Right atrium auricular region (tissue), 2 donors: ENCODE measurements at regions not wholly inside any gene's neighbourhood (a gene's known extent, or its start where the extent isn't known, plus 50 kb on each side); places are given as distances from the start of the nearest gene placed in this dataset.

Experiments
- DNase-seq: peaks from one replicate; pipeline ENCODE4 v3.0.0-alpha.2; 2019; ENCODE audit warnings: low spot score
- H3K27ac ChIP-seq, 2 donors: fragments of 200-600 bp; sonication (generic); 1 replicate in 1 of 2; 2 replicates in 1 of 2; pipeline ENCODE4 v1.5.1; 2016 to 2019
- H3K27me3 ChIP-seq, 2 donors: fragments of 200-600 bp; sonication (generic); one replicate each; pipeline versions ENCODE4 v1.5.1 to v1.6.0; 2017 to 2019
- H3K36me3 ChIP-seq: fragments of 200-600 bp; sonication (generic); one replicate; pipeline ENCODE4 v1.5.1; 2016
- H3K4me1 ChIP-seq, 2 donors: fragments of 200-600 bp; sonication (generic); one replicate each; pipeline versions ENCODE4 v1.5.1 to v1.6.0; 2017 to 2019
- H3K4me3 ChIP-seq, 2 donors: fragments of 200-600 bp; sonication (generic); 1 replicate in 1 of 2; 2 replicates in 1 of 2; pipeline ENCODE4 v1.5.1; 2017 to 2019; ENCODE audit warnings: mild to moderate bottlenecking in 1 of 2, moderate library complexity in 1 of 2
- H3K9me3 ChIP-seq, 2 donors: fragments of 200-600 bp; sonication (generic); one replicate each; pipeline ENCODE4 v1.5.1; 2019
- CTCF ChIP-seq, 2 donors: fragments of 200-600 bp; sonication (generic); IDR thresholded peaks; one replicate each; pipeline ENCODE4 v1.5.1; 2019; ENCODE audit warnings: antibody characterized with exemption in 2 of 2

- TF ChIP-seq CTCF (IDR thresholded peaks at IDR 0.05), result no peak
- H3K36me3 ChIP-seq, result no peaks in the 10 kb centered on the region
These were observed 843.8 kb downstream of the C12orf50 start for GRCh38 chr12:87185367-87185766.

GRCh38 chr12:87182696-87183233 lies 846.4 kb downstream of the C12orf50 start:
- Histone ChIP-seq H3K27me3 (no peaks in the 10 kb centered on the region), H3K4me1 (no peaks in the 10 kb centered on the region), H3K36me3 (no peaks in the 10 kb centered on the region), H3K4me3 (no peak overlapping the region), H3K9me3 (no peaks in the 10 kb centered on the region), H3K27ac (no peak overlapping the region)
- no peak for TF ChIP-seq CTCF (IDR thresholded peaks at IDR 0.05)
- DNase-seq, result no peak

More at GRCh38 chr12:87185367-87185766, 843.8 kb downstream of the C12orf50 start:
- H3K4me1 ChIP-seq, result no peaks in the 10 kb centered on the region
- DNase-seq, result no peak
- no peak overlapping the region for H3K27ac ChIP-seq
- no peaks in the 10 kb centered on the region for H3K9me3 ChIP-seq
- no peaks in the 10 kb centered on the region for H3K27me3 ChIP-seq
- H3K4me3 ChIP-seq, result no peak overlapping the region

GRCh38 chr12:87171356-87171755 lies 857.8 kb downstream of the C12orf50 start:
- no peak for TF ChIP-seq CTCF (IDR thresholded peaks at IDR 0.05)
- no peak overlapping the region for H3K27ac ChIP-seq
- H3K4me3 ChIP-seq, result no peak overlapping the region
- H3K4me1 ChIP-seq, result no peaks in the 10 kb centered on the region
- no peaks in the 10 kb centered on the region for H3K27me3 ChIP-seq
- H3K9me3 ChIP-seq, result peaks cover 0 to 2% of the 10 kb centered on the region in 2 donors
- no peak for DNase-seq
- H3K36me3 ChIP-seq, result no peaks in the 10 kb centered on the region

GRCh38 chr12:87169010-87169409 lies 860.2 kb downstream of the C12orf50 start:
- Histone ChIP-seq H3K4me3 (no peak overlapping the region), H3K27ac (no peak overlapping the region), H3K36me3 (no peaks in the 10 kb centered on the region), H3K4me1 (no peaks in the 10 kb centered on the region), H3K27me3 (no peaks in the 10 kb centered on the region), H3K9me3 (peaks cover 0 to 14% of the 10 kb centered on the region in 2 donors)
- DNase-seq, result no peak
- no peak for TF ChIP-seq CTCF (IDR thresholded peaks at IDR 0.05)

- TF ChIP-seq CTCF (IDR thresholded peaks at IDR 0.05), result no peak
- Histone ChIP-seq H3K9me3 (peaks cover 0 to 19% of the 10 kb centered on the region in 2 donors), H3K36me3 (no peaks in the 10 kb centered on the region), H3K4me3 (no peak overlapping the region), H3K27ac (no peak overlapping the region), H3K27me3 (no peaks in the 10 kb centered on the region), H3K4me1 (no peaks in the 10 kb centered on the region)
- no peak for DNase-seq
These were observed 863.3 kb downstream of the C12orf50 start for GRCh38 chr12:87165733-87166375.

GRCh38 chr12:87163122-87163521 lies 866.1 kb downstream of the C12orf50 start:
- Histone ChIP-seq H3K4me1 (no peaks in the 10 kb centered on the region), H3K27me3 (no peaks in the 10 kb centered on the region), H3K4me3 (no peak overlapping the region), H3K36me3 (no peaks in the 10 kb centered on the region), H3K9me3 (peaks cover 0 to 19% of the 10 kb centered on the region in 2 donors), H3K27ac (no peak overlapping the region)
- no peak for DNase-seq
- no peak for TF ChIP-seq CTCF (IDR thresholded peaks at IDR 0.05)
